Caki2 (cell line): ENCODE measurements at regions not wholly inside any gene's neighbourhood (a gene's known extent, or its start where the extent isn't known, plus 50 kb on each side); places are given as distances from the start of the nearest gene placed in this dataset.

Source experiments
- DNase-seq: peaks from one replicate; pipeline ENCODE4 v3.0.0-alpha.2; 2015; ENCODE audit warnings: low read depth
- in situ Hi-C: cut with HindIII; loops from 2 replicates; pipeline ENCODE4 v1.10.0; 2016; ENCODE audit warnings: low sequenced_read_pairs, low pct_unique_long_range_greater_than_20kb, mixed read lengths

GRCh38 chr17:77847221-77848085, 111.0 kb upstream of the TNRC6C start:
- in situ Hi-C loops = no loop called here
- no peak for DNase-seq

GRCh38 chr17:77848257-77848656, 110.2 kb upstream of the TNRC6C start:
- no peak for DNase-seq
- in situ Hi-C loops = no loop called here

GRCh38 chr17:77849239-77849638, 109.3 kb upstream of the TNRC6C start:
- no peak for DNase-seq
- in situ Hi-C loops = no loop called here

- no peak for DNase-seq
- in situ Hi-C loops = no loop called here
These were observed 106.6 kb upstream of the TNRC6C start for GRCh38 chr17:77851921-77852320.

GRCh38 chr17:77852731-77853130, 105.8 kb upstream of the TNRC6C start:
- DNase-seq = no peak
- in situ Hi-C loops = no loop called here

- DNase-seq = no peak
- in situ Hi-C loops = no loop called here
These were observed 105.1 kb upstream of the TNRC6C start for GRCh38 chr17:77853191-77853977.

GRCh38 chr17:77854083-77854758, 104.3 kb upstream of the TNRC6C start:
- DNase-seq = no peak
- in situ Hi-C loops = no loop called here

- in situ Hi-C loops = no loop called here
- no peak for DNase-seq
These were observed 103.5 kb upstream of the TNRC6C start for GRCh38 chr17:77854759-77855745.

- in situ Hi-C loops = no loop called here
- no peak for DNase-seq
These were observed 101.8 kb upstream of the TNRC6C start for GRCh38 chr17:77856551-77857305.

- in situ Hi-C loops = no loop called here
- no peak for DNase-seq
These were observed 101.3 kb upstream of the TNRC6C start for GRCh38 chr17:77857306-77857555.

GRCh38 chr17:77857613-77858012, 100.9 kb upstream of the TNRC6C start:
- no peak for DNase-seq
- in situ Hi-C loops = no loop called here

GRCh38 chr17:77858291-77859034, 100.0 kb upstream of the TNRC6C start:
- DNase-seq = no peak

GRCh38 chr17:77859035-77859810, 99.3 kb upstream of the TNRC6C start:
- in situ Hi-C loops = no loop called here
- no peak for DNase-seq

More at GRCh38 chr17:77858291-77859034, 100.0 kb upstream of the TNRC6C start:
- in situ Hi-C loops = no loop called here

- in situ Hi-C loops = no loop called here
- DNase-seq = no peak
These were observed 97.3 kb upstream of the TNRC6C start for GRCh38 chr17:77861133-77861695.

GRCh38 chr17:77861981-77862645, 96.4 kb upstream of the TNRC6C start:
- in situ Hi-C loops = no loop called here
- no peak for DNase-seq
